GM18867 (cell line): ENCODE measurements at regions not wholly inside any gene's neighbourhood (a gene's known extent, or its start where the extent isn't known, plus 50 kb on each side); places are given as distances from the start of the nearest gene placed in this dataset.
A peak's percentile ranks its signal among the peaks of the same experiment; 100 is the strongest.

ENCODE experiments used
- ATAC-seq: cut with Tn5 transposase; IDR thresholded peaks from one replicate; pipeline ENCODE4 v1.9.1; 2021; ENCODE audit warnings: mild to moderate bottlenecking, moderate library complexity; ENCODE audit not compliant: unreplicated experiment

DNA sequence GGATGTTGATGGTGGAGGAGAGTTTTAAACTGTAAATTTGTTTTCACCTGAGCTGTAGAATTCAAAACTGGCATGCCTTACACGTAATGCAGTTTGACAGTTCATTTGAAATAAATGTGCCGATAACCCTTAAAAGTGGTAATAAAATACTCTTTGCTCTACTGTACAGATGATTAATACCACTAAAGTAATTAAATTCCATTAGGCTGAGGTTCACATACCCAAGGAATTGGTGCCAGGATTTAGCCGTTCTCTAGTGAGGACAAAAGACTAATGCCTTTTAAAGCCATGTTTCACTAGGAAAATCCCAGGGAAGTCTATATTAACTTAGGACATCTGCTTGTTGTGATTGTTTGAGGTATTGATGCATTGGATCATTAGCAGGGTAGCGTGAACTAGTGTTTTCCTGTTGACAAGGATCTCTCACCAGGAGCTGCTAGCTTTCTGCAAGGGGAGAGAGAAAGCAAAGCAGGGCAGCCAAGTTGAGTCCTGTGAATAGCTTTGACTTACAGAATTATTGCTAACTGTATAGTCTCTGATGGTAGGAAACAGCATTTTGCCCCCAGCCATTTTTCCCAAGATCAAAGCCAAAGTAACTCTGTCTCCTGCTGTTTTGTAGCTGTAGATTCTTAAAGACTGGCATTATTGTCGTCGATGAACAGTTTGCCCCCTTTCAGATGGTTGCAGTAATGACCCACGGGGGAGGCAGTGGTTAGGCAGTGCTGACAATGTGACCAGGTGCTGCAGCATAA, 280.9 kb upstream of the FANCL start:
- ATAC-seq = no peak

DNA sequence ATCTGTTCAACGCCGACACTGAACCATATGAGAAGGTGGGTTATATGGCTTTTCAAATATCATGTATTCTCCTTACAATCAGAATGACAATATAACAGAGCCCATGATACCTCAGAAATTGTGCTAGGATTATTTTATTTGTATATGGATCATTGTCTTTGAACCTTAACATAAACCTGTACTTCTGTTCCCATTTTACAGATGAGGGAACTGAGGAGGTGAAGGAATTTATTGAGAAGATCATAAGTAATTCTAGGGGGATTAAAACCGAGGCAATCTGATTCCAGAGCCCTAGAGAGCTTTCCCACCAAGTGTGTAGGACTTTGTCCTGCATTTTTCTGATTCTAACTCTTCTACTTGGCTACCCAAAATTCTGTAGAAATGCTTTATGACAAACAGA, 279.8 kb upstream of the FANCL start:
- ATAC-seq = no peak

DNA sequence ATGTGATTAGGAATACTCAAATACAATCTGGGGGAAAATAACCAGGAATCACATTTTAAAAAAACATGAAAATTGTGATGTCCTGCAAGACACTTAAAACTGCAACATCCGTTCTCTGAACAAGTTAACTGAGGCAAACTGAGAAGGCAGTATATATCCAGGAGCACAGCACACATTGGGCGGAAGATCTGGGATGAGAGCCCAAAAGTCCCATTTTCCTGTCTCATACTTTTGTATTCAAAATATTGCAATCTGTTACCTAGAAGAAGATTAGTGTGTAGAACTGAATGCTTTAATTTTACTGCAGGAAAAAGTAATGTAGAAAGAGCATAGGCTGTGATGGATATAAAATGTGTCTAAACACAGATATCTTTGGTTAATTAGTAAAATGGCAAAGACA, 276.8 kb upstream of the FANCL start:
- no peak for ATAC-seq

DNA sequence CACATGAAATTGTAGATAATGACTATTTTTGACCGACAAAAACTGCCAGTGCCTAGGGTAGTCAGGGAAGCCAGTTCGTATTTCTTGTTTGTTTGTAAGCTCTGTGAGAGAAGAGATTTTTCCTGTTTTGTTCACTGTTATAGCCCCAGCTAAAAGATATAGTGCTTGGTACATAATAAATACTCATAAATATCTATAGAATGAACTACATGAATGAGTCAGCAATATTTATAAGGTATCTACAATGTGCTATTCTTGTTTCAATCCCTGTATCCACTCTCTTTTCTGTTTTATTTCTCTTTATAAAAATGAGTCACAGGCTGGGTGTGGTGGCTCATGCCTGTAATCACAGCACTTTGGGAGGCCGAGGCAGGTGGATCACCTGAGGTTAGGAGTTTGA, 275.6 kb upstream of the FANCL start:
- ATAC-seq = no peak

DNA sequence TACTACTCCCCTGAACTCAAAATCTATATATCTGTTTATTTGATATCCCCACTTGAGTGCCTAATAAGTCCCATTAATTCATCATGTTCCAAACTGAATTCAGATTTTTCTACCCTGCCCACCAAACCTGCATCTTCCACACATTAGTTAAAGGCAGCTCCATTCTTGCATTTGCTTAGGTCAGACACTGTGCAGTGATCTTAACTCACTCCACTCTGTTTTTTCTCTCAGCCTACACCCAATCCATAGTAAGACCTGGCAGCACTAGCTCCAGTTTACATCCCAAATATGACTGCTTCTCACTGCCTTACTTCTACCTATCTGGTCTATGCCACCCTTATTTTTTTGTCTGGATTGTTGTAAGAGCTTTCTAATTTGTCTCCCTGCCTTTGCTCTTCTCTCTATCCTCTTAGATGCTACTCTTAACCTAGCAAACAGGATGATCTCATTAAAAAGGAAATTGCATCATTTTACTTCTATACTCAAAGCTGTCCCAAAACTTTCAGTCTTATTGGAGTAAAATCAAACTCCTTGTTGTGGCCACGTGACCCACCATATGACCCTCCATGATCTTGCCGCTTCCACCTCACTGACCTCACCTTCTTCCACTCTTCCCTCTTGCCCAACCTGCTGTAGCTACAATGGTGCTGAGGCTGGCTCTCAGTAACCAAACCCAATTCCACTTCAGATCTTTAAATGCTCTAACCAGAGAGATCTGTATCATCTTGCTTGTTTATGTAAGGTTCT, 274.9 kb upstream of the FANCL start:
- no peak for ATAC-seq

DNA sequence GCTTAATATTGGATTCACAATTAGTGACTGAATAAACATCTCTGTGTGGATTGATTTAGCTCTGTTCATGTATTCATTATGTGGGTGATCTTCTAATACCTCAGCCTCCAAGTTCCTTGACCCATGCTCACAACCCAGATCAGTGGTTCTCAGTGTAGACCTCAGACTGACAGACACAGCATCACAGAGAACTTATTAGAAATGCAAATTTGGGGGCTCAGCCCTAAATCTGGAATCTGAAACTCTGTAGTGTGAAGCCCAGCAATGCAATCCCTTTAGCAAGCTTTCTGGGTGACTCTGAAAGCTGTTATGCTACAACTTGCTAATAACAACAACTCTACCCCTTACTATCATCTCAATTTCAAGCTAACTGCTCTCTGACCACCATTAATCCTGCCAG, 273.1 kb upstream of the FANCL start:
- ATAC-seq = peak; percentile 99

DNA sequence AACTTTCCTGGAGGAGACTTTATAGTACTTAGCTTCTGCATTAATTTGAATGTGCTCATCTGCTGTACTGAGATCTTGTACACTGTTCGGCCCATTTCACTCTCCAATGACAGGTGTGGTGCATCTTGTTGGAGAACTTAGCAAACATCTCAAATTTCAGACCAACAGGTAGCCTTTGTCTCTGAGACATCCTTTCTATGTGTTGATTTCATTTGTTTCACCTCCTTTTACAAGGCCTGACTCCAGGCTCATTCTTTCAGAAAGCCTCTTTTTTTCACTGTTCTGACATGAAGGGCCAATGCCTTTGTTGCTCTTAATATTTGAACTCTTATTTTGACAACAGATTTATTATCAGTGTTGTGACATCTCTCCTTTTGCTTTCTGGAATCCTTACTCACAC, 271.8 kb upstream of the FANCL start:
- no peak for ATAC-seq

DNA sequence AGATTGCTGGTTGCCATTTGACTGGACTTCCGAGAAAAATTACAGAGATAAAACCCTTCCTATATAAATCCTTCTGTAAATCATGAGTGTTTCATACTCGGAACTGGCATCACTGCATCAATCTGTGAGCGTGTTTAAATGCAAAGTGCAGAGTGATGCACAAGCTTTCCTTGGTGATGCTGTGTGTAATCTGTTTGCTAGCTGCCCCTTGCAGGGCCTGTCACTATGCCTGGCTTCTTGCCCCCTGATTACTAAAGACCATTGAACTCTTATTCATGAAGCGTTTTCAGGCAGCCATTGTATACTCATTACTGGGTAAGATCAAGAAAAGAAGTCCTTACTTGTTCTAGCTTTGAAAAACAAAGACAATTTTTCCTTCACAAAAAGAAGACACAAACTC, 266.9 kb upstream of the FANCL start:
- ATAC-seq = no peak

DNA sequence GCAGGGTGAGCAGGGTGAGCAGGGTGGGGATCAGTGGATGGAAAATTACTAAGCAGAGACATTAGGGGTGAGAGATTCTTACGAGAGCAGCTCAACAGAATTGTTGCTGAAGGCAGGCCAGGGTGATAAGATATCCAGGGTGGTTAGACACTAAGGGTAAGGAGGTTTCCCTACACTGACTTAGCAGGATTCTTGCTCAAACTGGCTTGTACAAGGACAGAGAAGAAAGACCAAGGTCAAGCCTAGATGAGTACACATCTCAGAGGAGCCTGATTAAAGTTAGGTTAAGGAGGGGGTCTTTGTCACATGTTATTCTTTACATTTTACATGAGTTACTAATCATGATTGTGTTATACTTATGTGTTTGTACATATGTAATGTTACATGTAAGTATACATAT, 262.8 kb upstream of the FANCL start:
- no peak for ATAC-seq

DNA sequence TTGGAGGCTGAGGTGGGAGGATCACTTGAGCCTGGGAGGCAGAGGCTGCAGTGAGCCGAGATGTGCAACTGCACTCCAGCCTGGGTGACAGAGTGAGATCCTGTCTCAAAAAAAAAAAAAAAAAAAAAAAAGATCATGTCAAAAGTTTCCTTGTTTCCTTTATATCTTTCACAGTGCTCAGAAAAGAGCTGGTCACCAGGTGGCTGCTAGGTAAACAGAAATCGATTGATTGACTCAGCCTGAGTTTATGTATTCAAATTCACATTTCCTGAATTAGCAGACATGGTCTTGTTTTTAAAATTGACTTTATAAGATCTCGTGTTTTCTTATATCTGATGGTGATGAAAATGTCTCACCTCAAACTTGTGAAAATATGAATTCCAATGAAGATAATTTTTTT, 261.8 kb upstream of the FANCL start:
- no peak for ATAC-seq

DNA sequence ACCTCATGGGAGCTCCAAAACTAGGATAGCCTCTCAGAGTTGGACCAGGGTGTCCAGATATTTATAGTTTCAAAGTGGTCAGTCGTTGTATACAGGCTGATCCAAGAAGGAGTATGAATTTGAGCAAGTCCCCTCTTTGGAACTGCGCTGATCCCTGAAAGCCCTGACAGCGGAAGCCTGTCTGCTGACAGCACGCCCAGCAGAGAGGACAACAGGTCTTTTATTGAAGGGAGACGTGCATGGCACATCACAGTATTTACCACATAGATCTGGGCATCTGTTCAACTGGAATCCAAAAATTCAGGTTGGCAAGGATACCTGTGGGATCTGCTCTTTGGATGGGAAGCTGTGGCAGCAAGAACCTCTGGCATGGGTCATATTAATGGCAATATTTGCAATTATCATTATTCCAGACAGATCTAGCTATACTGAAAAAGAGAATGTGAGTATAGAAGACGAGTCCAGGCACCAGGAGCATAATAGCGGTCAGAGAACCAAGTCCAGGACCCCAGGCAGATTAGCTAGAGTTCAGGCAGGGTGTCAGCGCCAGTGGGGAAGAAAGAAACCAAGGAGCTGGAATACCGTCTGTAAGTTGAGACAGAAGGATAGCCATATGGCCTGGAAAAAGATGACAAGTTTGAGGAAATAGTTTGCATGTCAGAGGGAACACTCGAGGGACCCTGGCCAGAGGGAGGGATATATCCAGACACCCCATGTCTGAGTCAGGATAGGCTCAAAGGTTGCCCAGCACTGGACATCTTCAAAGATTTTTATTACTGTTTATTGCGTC, 260.4 kb upstream of the FANCL start:
- no peak for ATAC-seq

DNA sequence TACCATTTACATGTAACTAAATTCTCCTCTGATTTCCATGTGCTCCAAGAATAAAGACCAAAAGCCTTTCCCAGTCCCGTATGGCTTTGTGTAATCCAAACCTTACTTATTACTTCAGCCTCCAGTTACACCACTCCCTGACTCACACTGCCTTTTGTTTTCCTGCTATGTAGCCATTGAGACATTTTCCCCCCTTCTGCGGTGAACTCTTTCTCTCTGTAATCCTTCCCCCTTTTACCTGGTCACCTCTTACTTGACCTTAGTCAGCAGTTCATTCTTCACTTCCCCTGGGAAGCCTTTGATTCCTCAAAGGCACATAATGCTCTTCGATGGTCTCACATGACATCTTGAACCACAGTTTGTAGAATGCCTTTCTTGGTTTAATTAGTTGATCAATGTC, 256.0 kb upstream of the FANCL start:
- no peak for ATAC-seq

DNA sequence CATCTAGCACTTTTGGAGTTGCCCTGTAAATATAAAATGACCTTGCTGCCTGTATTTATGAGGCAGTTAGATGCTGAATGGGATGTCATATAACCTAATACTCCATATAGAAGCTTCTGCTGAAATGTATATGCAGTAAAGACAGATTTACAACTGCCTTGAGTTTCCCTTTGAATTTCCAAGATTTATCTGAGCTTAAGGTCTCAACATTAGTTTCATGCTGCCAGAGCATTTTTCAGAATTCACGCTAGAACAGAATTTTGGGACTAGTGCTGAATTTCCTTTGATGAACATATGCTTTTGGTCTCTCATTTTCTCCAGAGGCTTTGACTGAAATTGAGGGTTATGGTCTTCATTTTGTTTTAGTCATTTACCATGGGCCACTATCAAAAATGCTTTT, 254.7 kb upstream of the FANCL start:
- ATAC-seq = no peak

DNA sequence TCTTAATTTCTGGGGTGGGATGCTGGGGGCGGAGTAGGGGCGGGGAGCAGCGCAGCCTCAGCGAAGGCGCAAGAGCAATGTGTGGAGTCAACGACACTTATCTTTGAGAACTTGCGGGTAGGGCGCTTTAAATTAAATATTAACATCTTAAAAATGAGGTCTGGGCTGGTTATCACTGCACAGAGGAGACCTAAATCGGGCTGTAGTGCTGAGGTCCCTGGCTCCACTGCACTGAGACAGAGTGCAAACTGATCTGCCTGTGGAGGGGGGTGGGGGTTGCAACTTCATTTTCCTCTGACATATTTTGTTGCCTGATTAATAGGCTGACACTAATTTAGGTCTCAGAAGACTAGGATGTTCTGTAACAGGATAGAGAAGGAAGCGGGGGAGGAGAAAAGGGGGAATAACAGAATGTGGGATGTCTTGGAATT, 253.0 kb upstream of the FANCL start:
- no peak for ATAC-seq

DNA sequence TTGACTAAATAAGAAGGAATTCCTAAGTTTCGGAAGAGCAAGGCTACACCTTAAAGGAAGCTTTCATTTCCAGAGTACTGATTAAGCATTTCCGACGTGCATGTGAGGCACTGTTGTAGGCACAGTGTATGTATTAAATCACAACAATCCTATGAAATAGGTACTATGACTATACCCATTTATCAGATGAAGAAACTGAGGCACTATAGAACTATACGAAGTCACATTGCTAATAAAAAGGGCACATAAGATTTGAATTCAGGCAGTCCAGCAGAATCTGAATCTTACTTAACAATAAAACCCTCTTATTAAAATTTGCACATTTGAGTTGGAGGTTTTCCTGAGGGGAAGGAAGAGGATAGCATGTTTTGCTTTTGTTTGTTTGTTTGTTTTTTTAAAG, 243.5 kb upstream of the FANCL start:
- no peak for ATAC-seq

DNA sequence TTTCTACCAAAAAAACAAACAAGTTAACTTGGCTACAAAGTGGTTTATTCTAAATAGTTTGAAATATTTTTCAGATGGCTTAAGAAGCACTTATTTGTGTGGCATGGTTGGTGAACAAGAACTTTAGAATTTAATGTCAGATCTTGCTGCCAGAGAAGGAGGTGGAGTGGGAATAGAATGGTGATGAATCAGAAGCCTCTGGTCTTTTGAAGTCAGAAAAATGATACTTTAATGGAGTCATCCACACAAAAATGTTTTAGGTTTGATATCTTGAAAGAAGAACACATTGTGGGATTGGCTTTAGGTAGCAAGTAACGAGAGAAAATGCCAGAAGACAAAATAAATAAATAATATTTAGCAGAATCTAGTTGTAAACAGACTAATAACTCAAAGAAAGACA, 243.1 kb upstream of the FANCL start:
- ATAC-seq = no peak

DNA sequence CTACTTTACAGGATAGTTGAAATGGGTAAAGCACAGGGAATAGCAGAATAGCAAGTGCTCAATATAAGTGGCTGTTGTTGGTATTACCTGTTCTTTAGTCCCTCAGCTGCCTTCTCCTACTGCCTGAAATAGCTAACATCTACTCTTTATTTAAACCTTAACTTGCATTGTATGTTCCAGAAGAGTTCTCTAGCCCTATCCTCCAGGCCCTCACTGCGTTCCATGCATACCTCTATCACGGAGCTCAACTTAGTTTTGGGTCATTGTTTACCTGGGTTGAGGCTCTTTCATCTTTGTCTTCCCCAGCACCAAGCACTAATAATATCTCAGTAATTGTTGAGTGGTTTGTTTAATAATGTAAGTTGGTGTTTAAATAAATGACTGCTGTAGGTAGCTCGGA, 242.2 kb upstream of the FANCL start:
- ATAC-seq = no peak

DNA sequence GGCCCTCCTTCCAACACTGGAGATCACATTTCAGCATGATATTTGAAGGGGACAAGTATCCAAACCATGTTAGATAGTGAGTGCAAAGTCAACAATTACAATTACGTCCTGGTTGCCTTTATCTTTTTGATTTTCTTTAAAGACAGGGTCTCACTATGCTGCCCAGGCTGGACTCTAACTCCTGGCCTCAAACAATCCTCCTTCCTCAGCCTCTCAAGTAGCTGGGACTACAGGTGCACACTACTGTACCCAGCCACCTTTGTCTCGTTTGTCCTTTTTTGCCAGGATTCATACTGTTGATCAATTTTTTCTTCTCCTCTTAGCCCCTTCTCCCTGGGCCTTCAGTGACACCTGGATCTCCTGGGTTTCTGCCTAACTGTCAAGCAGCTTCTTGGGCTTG, 240.5 kb upstream of the FANCL start:
- ATAC-seq = no peak

DNA sequence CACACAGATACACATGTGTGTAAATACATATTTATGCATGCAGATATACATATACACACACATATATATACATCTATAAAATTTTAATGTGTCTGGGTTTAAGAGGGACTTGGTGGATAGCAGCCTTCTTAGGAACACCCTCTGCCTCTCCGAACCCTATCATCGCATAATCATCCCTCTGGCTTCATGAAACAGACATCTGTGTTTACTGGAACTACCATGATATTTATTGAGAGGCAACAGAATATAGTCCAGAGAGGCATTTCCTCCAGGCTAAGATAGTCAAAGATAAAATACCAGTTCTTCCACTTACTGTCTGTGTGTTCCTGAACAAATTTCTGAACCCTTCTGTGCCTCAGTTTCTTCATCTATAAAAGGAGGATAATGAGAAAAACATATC, 239.0 kb upstream of the FANCL start:
- no peak for ATAC-seq

DNA sequence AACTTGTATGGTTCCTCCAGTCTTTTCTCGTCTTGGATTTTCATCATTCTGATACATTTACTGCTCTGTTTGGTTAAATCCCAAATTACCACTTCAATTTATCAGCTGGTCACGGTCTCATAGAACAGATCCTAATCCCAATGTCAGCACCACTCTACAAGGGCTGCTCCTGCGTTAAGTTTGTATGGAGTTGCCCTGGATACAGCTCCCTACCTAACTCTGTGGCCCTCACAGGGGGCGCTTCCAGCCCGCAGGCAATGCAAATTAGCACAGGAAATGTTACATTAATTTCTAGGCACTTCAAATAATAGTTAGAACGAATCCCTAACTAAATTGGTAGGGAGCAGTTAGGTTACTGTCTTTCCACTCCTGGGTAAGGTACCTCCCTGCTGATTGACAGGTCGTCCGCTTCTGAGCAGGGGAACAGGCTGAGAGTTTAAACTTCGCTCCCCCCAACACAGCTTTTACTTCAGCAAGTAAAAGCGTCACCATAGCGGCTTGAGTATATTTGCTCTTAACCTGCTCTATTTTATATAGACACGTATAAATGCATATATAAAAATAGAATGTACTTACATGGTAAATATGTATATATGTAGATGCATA, 238.5 kb upstream of the FANCL start:
- ATAC-seq = no peak

DNA sequence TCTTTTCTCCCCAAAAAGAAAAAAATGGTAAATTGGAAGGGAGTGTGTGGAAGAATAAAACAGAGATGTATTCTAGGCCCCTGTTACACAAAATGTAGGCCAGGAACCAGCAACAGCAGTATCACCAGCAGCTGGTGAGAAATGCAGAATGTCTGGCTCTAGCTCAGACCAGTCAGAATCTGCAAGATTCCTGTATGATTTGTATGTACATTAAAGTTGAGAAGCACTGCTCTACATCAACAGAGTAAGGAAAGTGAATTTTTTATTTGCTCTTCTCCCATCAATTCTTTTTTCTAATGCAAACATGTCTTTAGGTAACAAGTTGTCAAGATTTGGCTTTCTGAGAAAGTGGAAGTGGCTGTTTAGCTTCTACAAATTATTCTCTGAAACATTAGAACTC, 235.4 kb upstream of the FANCL start:
- ATAC-seq = no peak
